Astrocyte (in vitro differentiated cells and primary cell): ENCODE measurements at regions not wholly inside any gene's neighbourhood (a gene's known extent, or its start where the extent isn't known, plus 50 kb on each side); places are given as distances from the start of the nearest gene placed in this dataset.

Experiments
- DNase-seq: peaks from one replicate; pipeline ENCODE4 v3.0.0-alpha.2; 2010; ENCODE audit warnings: low read depth
- FAIRE-seq: peaks from 2 replicates; lab custom pipeline; 2011; peaks lifted over from hg19 to GRCh38; lab: Jason Lieb, UNC
- H2AFZ ChIP-seq: 2 replicates; pipeline ENCODE4 v1.6.0; 2012; ENCODE audit warnings: low read depth, low read length, inconsistent platforms
- H3K27ac ChIP-seq: 2 replicates; pipeline ENCODE4 v1.5.1; 2011; ENCODE audit warnings: low read depth, low read length, inconsistent platforms
- H3K27me3 ChIP-seq: 2 replicates; pipeline ENCODE4 v1.6.0; 2011; ENCODE audit warnings: low read length, inconsistent platforms; ENCODE audit not compliant: insufficient read depth
- H3K36me3 ChIP-seq: 2 replicates; pipeline ENCODE4 v1.5.1; 2011; ENCODE audit warnings: low read length, inconsistent platforms; ENCODE audit not compliant: insufficient read depth
- H3K4me1 ChIP-seq: 2 replicates; pipeline ENCODE4 v1.5.1; 2011; ENCODE audit warnings: low read length, inconsistent platforms; ENCODE audit not compliant: insufficient read depth
- H3K4me2 ChIP-seq: 2 replicates; pipeline ENCODE4 v1.6.0; 2012; ENCODE audit warnings: low read length, inconsistent platforms
- H3K4me3 ChIP-seq: 2 replicates; pipeline ENCODE4 v1.5.1; 2011; ENCODE audit warnings: low read depth, mild to moderate bottlenecking, low read length, inconsistent platforms; ENCODE audit not compliant: insufficient read depth
- H3K79me2 ChIP-seq: 2 replicates; pipeline ENCODE4 v1.6.0; 2012; ENCODE audit warnings: mild to moderate bottlenecking, low read length, inconsistent platforms; ENCODE audit not compliant: insufficient read depth
- H3K9ac ChIP-seq: 2 replicates; pipeline ENCODE4 v1.6.0; 2012; ENCODE audit warnings: mild to moderate bottlenecking, low read length, inconsistent platforms
- H3K9me3 ChIP-seq: 2 replicates; pipeline ENCODE4 v1.5.1; 2012; ENCODE audit warnings: low read depth, mild to moderate bottlenecking, low read length, inconsistent platforms; ENCODE audit not compliant: insufficient read depth
- H4K20me1 ChIP-seq: 2 replicates; pipeline ENCODE4 v1.6.0; 2012; ENCODE audit warnings: low read length, inconsistent platforms; ENCODE audit not compliant: insufficient read depth
- H3K27ac Mint-ChIP-seq: one replicate; pipeline ENCODE4 v1.8.0; 2021; ENCODE audit warnings: mild to moderate bottlenecking, mixed read lengths; ENCODE audit not compliant: unreplicated experiment
- H3K27me3 Mint-ChIP-seq: one replicate; pipeline ENCODE4 v1.8.0; 2021; ENCODE audit warnings: low read depth, mixed read lengths; ENCODE audit not compliant: unreplicated experiment
- H3K36me3 Mint-ChIP-seq: one replicate; pipeline ENCODE4 v1.8.0; 2021; ENCODE audit warnings: low read depth, mixed read lengths; ENCODE audit not compliant: unreplicated experiment
- H3K4me1 Mint-ChIP-seq: one replicate; pipeline ENCODE4 v1.8.0; 2021; ENCODE audit warnings: low read depth, mixed read lengths; ENCODE audit not compliant: unreplicated experiment
- H3K4me3 Mint-ChIP-seq: one replicate; pipeline ENCODE4 v1.8.0; 2021; ENCODE audit warnings: mild to moderate bottlenecking, moderate library complexity, mixed read lengths; ENCODE audit not compliant: unreplicated experiment
- H3K9me3 Mint-ChIP-seq: one replicate; pipeline ENCODE4 v1.8.0; 2021; ENCODE audit warnings: mild to moderate bottlenecking, mixed read lengths; ENCODE audit not compliant: unreplicated experiment
- CTCF ChIP-seq: IDR thresholded peaks from 2 replicates; pipeline ENCODE4 v1.5.1; 2011; ENCODE audit warnings: low read depth, mild to moderate bottlenecking, inconsistent platforms, low read length, moderate library complexity; ENCODE audit not compliant: insufficient read depth
- EZH2 ChIP-seq: IDR thresholded peaks from 2 replicates; pipeline ENCODE4 v1.6.1; 2012; ENCODE audit warnings: mild to moderate bottlenecking, low read length, inconsistent platforms; ENCODE audit not compliant: insufficient read depth

- H3K36me3 ChIP-seq = no peaks in the 10 kb centered on the region
- no peak overlapping the region for H3K9ac ChIP-seq
- Mint-ChIP-seq H3K4me3 (no peak overlapping the region), H3K4me1 (no peaks in the 10 kb centered on the region), H3K27ac (no peak overlapping the region), H3K9me3 (no peaks in the 10 kb centered on the region), H3K27me3 (no peaks in the 10 kb centered on the region), H3K36me3 (no peaks in the 10 kb centered on the region)
- no peaks in the 10 kb centered on the region for H3K9me3 ChIP-seq
- no peak for FAIRE-seq
- H3K27ac ChIP-seq = no peak overlapping the region
- no peak overlapping the region for H3K4me3 ChIP-seq
- no peak for TF ChIP-seq EZH2
- TF ChIP-seq CTCF = no peak
- no peaks in the 10 kb centered on the region for H3K27me3 ChIP-seq
- H4K20me1 ChIP-seq = no peaks in the 10 kb centered on the region
- DNase-seq = no peak
- no peaks in the 10 kb centered on the region for H3K79me2 ChIP-seq
- H3K4me1 ChIP-seq = no peaks in the 10 kb centered on the region
- H3K4me2 ChIP-seq = no peak overlapping the region
- H2AFZ ChIP-seq = no peak overlapping the region
These were observed 291.1 kb downstream of the NNT start for GRCh38 chr5:43893951-43894684.

- Mint-ChIP-seq H3K36me3 (no peaks in the 10 kb centered on the region), H3K27me3 (no peaks in the 10 kb centered on the region), H3K9me3 (no peaks in the 10 kb centered on the region), H3K4me3 (no peak overlapping the region), H3K27ac (no peak overlapping the region), H3K4me1 (no peaks in the 10 kb centered on the region)
- TF ChIP-seq EZH2 (no peak), CTCF (no peak)
- H3K9ac ChIP-seq = no peak overlapping the region
- H4K20me1 ChIP-seq = no peaks in the 10 kb centered on the region
- no peaks in the 10 kb centered on the region for H3K36me3 ChIP-seq
- H3K27me3 ChIP-seq = no peaks in the 10 kb centered on the region
- H3K27ac ChIP-seq = no peak overlapping the region
- no peak overlapping the region for H3K4me3 ChIP-seq
- FAIRE-seq = no peak
- no peak overlapping the region for H3K4me2 ChIP-seq
- no peak for DNase-seq
- H3K4me1 ChIP-seq = no peaks in the 10 kb centered on the region
- H2AFZ ChIP-seq = no peak overlapping the region
- H3K9me3 ChIP-seq = no peaks in the 10 kb centered on the region
- H3K79me2 ChIP-seq = no peaks in the 10 kb centered on the region
These were observed 288.1 kb downstream of the NNT start for GRCh38 chr5:43891112-43891511.

- TF ChIP-seq CTCF (no peak), EZH2 (no peak)
- Histone ChIP-seq H3K9ac (no peak overlapping the region), H3K79me2 (no peaks in the 10 kb centered on the region), H3K4me3 (no peak overlapping the region), H3K36me3 (no peaks in the 10 kb centered on the region), H3K9me3 (no peaks in the 10 kb centered on the region), H2AFZ (no peak overlapping the region), H3K27ac (no peak overlapping the region), H3K4me2 (no peak overlapping the region), H3K4me1 (no peaks in the 10 kb centered on the region), H4K20me1 (no peaks in the 10 kb centered on the region), H3K27me3 (no peaks in the 10 kb centered on the region)
- no peaks in the 10 kb centered on the region for H3K9me3 Mint-ChIP-seq
- H3K27ac Mint-ChIP-seq = no peak overlapping the region
- DNase-seq (no peak), FAIRE-seq (no peak)
- H3K36me3 Mint-ChIP-seq = no peaks in the 10 kb centered on the region
- no peak overlapping the region for H3K4me3 Mint-ChIP-seq
- no peaks in the 10 kb centered on the region for H3K27me3 Mint-ChIP-seq
- H3K4me1 Mint-ChIP-seq = no peaks in the 10 kb centered on the region
These were observed 286.3 kb downstream of the NNT start for GRCh38 chr5:43889233-43889632.
